ENCODE measurements at regions not wholly inside any gene's neighbourhood (a gene's known extent, or its start where the extent isn't known, plus 50 kb on each side); places are given as distances from the start of the nearest gene placed in this dataset.

DNA sequence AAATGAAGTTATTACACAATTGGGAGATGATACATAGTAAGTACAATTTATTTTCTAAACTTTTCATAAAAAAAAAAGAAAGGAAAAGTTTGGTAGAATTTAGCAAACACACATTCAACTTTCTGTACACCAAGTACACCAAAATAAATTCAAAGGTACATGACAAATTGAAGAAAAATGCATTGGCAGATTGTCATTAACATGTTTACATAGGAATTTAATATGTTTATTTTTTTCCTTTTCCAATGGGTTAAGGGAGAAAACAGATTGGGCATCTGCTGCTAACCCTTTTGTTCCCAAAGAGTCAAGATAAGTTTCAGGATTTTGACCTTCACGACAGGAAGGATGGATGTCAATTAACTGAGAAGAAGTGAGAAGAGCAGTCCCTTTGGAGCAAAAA lies 620.4 kb downstream of the XIRP2 start:
- Mint-ChIP-seq H3K4me3 (no peak overlapping the region), H3K9me3 (no peaks in the 10 kb centered on the region), H3K36me3 (ENCODE audit: insufficient read depth) (no peaks in the 10 kb centered on the region), H3K4me1 (ENCODE audit: low read depth) (no peaks in the 10 kb centered on the region), H3K27me3 (ENCODE audit: low read depth) (no peaks in the 10 kb centered on the region)
- DNase-seq (no peak), ATAC-seq (no peak)

DNA sequence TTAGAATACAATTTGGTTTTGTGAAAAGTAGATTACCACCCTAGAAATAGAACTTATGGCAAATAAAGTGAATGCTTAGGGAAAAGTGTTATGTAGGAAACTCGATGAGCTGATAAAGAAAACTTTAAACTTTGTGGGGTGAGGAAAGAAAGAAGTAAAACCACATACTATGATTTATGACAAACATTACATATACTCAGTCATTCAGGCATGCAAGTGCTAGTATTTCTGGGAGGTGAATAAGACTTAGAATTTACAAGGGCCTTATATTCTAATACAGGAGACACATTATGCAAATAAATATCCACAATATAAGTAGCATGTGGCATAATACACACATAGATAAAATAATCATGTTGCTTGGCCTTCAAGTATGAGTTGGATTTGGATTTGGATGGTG lies 618.1 kb downstream of the XIRP2 start:
- no peaks in the 10 kb centered on the region for H3K4me1 Mint-ChIP-seq (ENCODE audit: low read depth)
- H3K36me3 Mint-ChIP-seq (ENCODE audit: insufficient read depth), result no peaks in the 10 kb centered on the region
- no peaks in the 10 kb centered on the region for H3K27me3 Mint-ChIP-seq (ENCODE audit: low read depth)
- H3K4me3 Mint-ChIP-seq, result no peak overlapping the region
- DNase-seq (no peak), ATAC-seq (no peak)
- no peaks in the 10 kb centered on the region for H3K9me3 Mint-ChIP-seq

GRCh38 chr2:167504695-167505094 lies 616.4 kb downstream of the XIRP2 start:
- Mint-ChIP-seq H3K9me3 (no peaks in the 10 kb centered on the region), H3K4me1 (ENCODE audit: low read depth) (no peaks in the 10 kb centered on the region), H3K36me3 (ENCODE audit: insufficient read depth) (no peaks in the 10 kb centered on the region), H3K27me3 (ENCODE audit: low read depth) (no peaks in the 10 kb centered on the region), H3K4me3 (no peak overlapping the region)
- ATAC-seq, result no peak
- DNase-seq, result no peak

DNA sequence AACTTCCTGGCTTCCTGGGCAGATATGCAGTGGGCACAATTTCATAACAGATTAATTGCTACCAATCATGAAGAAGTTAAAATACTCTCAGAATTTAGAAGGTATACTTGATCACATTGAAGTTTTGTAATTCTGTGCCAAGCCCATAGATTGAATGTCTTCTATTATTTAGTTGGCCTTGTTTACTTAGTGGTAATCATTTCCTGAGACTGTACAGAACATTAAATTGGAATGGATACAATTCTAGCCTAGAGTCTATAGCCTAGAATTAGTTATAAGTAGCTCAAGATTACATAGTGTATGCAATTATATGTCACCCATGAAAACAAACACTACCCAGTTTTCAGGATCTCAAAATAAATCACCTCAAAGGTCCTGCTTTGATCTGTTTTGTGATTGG lies 615.8 kb downstream of the XIRP2 start:
- Mint-ChIP-seq H3K36me3 (ENCODE audit: insufficient read depth) (no peaks in the 10 kb centered on the region), H3K9me3 (no peaks in the 10 kb centered on the region), H3K4me3 (no peak overlapping the region), H3K4me1 (ENCODE audit: low read depth) (no peaks in the 10 kb centered on the region), H3K27me3 (ENCODE audit: low read depth) (no peaks in the 10 kb centered on the region)
- DNase-seq (no peak), ATAC-seq (no peak)

DNA sequence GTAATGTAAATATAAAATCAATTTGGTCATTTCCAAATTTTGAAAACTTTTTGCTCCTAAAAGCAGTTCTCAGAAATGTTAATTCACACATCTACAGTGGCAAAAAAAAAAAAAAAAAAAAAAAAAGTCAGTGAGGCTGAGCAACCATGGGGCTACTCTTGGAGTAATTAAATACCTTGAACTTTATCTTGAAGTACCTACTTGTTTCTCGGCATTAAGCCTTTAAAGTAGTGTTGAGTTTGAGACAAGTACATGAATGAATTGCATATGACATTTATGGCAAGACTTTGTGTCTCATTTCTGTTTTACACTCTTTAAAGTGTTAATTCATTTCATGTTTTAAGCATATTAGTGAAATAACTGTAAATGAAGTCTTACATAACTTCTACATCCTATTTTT lies 613.3 kb downstream of the XIRP2 start:
- H3K9me3 Mint-ChIP-seq, result no peaks in the 10 kb centered on the region
- no peaks in the 10 kb centered on the region for H3K27me3 Mint-ChIP-seq (ENCODE audit: low read depth)
- ATAC-seq (no peak), DNase-seq (no peak)
- no peaks in the 10 kb centered on the region for H3K36me3 Mint-ChIP-seq (ENCODE audit: insufficient read depth)
- H3K4me3 Mint-ChIP-seq, result no peak overlapping the region
- H3K4me1 Mint-ChIP-seq (ENCODE audit: low read depth), result no peaks in the 10 kb centered on the region

GRCh38 chr2:167493862-167494261 lies 605.6 kb downstream of the XIRP2 start:
- DNase-seq, result no peak

DNA sequence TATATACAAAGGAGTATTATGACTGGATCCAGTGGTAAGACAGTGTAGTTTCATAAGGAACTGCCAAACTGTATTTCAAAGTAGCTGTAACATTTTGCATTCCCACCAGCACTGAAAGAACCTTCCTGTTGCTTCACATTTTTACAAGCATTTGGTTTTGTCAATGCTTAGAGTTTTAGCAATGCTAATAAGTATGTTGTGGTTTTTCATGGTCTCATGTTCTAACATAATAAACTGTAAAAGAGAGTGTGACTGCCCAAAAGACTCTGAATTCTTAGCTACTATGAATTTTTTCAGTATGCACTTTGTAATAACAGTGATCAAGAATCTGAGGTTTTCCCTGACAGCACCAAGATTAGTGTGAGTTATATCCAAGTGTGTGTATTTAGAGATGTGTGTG lies 604.2 kb downstream of the XIRP2 start:
- no peaks in the 10 kb centered on the region for H3K27me3 Mint-ChIP-seq (ENCODE audit: low read depth)
- no peaks in the 10 kb centered on the region for H3K4me1 Mint-ChIP-seq (ENCODE audit: low read depth)

More at GRCh38 chr2:167493862-167494261, 605.6 kb downstream of the XIRP2 start:
- Mint-ChIP-seq H3K27me3 (ENCODE audit: low read depth) (no peaks in the 10 kb centered on the region), H3K9me3 (no peaks in the 10 kb centered on the region), H3K36me3 (ENCODE audit: insufficient read depth) (no peaks in the 10 kb centered on the region), H3K4me1 (ENCODE audit: low read depth) (no peaks in the 10 kb centered on the region), H3K4me3 (no peak overlapping the region)
- ATAC-seq, result no peak

GRCh38 chr2:167491788-167492187 lies 603.5 kb downstream of the XIRP2 start:
- H3K36me3 Mint-ChIP-seq (ENCODE audit: insufficient read depth), result no peaks in the 10 kb centered on the region
- H3K4me1 Mint-ChIP-seq (ENCODE audit: low read depth), result no peaks in the 10 kb centered on the region
- ATAC-seq (no peak), DNase-seq (no peak)
- no peaks in the 10 kb centered on the region for H3K27me3 Mint-ChIP-seq (ENCODE audit: low read depth)
- no peaks in the 10 kb centered on the region for H3K9me3 Mint-ChIP-seq
- no peak overlapping the region for H3K4me3 Mint-ChIP-seq

More for the DNA sequence above, 604.2 kb downstream of the XIRP2 start:
- no peaks in the 10 kb centered on the region for H3K9me3 Mint-ChIP-seq
- no peak for ATAC-seq
- no peak overlapping the region for H3K4me3 Mint-ChIP-seq
- no peaks in the 10 kb centered on the region for H3K36me3 Mint-ChIP-seq (ENCODE audit: insufficient read depth)
- DNase-seq, result no peak

DNA sequence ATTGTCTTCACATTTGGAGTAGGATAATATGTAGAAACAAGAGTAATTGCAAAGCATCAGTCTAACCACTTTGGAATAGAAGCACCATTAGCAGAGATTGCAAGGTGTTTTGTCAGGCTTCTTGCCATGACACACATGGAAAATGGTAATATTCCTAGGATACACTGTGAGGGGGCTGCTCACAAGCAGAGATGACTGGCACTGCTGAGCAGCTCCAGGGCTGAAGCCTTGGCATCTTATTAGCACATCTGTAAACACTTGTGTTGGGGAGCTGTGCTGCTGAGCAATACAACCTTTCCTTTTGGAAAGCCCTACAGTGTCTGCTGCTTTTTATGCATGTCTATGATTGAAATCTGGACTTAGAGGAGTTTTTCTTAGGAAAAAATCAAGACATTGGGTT lies 602.2 kb downstream of the XIRP2 start:
- H3K27me3 Mint-ChIP-seq (ENCODE audit: low read depth), result no peaks in the 10 kb centered on the region
- no peak overlapping the region for H3K4me3 Mint-ChIP-seq
- ATAC-seq, result no peak
- no peaks in the 10 kb centered on the region for H3K36me3 Mint-ChIP-seq (ENCODE audit: insufficient read depth)
- H3K9me3 Mint-ChIP-seq, result no peaks in the 10 kb centered on the region
- H3K4me1 Mint-ChIP-seq (ENCODE audit: low read depth), result no peaks in the 10 kb centered on the region
- DNase-seq, result no peak

- Mint-ChIP-seq H3K4me3 (no peak overlapping the region), H3K27me3 (ENCODE audit: low read depth) (no peaks in the 10 kb centered on the region), H3K4me1 (ENCODE audit: low read depth) (no peaks in the 10 kb centered on the region), H3K36me3 (ENCODE audit: insufficient read depth) (no peaks in the 10 kb centered on the region), H3K9me3 (no peaks in the 10 kb centered on the region)
- DNase-seq (no peak), ATAC-seq (no peak)
Observed at GRCh38 chr2:167489325-167489724, 601.0 kb downstream of the XIRP2 start.

DNA sequence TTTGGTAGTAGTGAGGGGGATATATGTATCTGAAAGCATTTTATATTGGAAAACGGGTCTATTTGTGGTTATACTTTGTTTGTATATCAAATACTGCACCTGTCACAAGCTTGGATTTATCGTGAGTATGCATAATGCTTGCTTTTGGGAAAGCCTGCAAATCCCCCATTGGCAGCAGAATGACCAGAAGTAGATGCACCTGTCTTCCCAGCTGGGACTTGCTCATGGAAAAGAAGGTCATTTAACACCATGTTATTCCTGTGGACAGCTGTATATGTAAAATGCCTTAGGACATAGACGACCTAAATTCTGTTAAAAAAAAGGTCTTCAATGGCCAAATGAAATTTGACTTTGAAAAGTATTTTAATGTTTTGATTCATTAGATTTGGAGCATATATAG lies 599.4 kb downstream of the XIRP2 start:
- ATAC-seq, result no peak
- H3K36me3 Mint-ChIP-seq (ENCODE audit: insufficient read depth), result no peaks in the 10 kb centered on the region
- no peaks in the 10 kb centered on the region for H3K9me3 Mint-ChIP-seq
- no peak for DNase-seq
- no peak overlapping the region for H3K4me3 Mint-ChIP-seq
- H3K4me1 Mint-ChIP-seq (ENCODE audit: low read depth), result no peaks in the 10 kb centered on the region
- no peaks in the 10 kb centered on the region for H3K27me3 Mint-ChIP-seq (ENCODE audit: low read depth)

- Mint-ChIP-seq H3K9me3 (no peaks in the 10 kb centered on the region), H3K4me1 (ENCODE audit: low read depth) (no peaks in the 10 kb centered on the region), H3K36me3 (ENCODE audit: insufficient read depth) (no peaks in the 10 kb centered on the region), H3K27me3 (ENCODE audit: low read depth) (no peaks in the 10 kb centered on the region), H3K4me3 (no peak overlapping the region)
- ATAC-seq (no peak), DNase-seq (no peak)
Observed at GRCh38 chr2:167484875-167485274, 596.6 kb downstream of the XIRP2 start.

- no peaks in the 10 kb centered on the region for H3K36me3 Mint-ChIP-seq (ENCODE audit: insufficient read depth)
- H3K9me3 Mint-ChIP-seq, result no peaks in the 10 kb centered on the region
- no peaks in the 10 kb centered on the region for H3K27me3 Mint-ChIP-seq (ENCODE audit: low read depth)
- ATAC-seq, result no peak
- no peaks in the 10 kb centered on the region for H3K4me1 Mint-ChIP-seq (ENCODE audit: low read depth)
- DNase-seq, result no peak
- H3K4me3 Mint-ChIP-seq, result no peak overlapping the region
Observed at GRCh38 chr2:167480986-167481309, 592.7 kb downstream of the XIRP2 start.

DNA sequence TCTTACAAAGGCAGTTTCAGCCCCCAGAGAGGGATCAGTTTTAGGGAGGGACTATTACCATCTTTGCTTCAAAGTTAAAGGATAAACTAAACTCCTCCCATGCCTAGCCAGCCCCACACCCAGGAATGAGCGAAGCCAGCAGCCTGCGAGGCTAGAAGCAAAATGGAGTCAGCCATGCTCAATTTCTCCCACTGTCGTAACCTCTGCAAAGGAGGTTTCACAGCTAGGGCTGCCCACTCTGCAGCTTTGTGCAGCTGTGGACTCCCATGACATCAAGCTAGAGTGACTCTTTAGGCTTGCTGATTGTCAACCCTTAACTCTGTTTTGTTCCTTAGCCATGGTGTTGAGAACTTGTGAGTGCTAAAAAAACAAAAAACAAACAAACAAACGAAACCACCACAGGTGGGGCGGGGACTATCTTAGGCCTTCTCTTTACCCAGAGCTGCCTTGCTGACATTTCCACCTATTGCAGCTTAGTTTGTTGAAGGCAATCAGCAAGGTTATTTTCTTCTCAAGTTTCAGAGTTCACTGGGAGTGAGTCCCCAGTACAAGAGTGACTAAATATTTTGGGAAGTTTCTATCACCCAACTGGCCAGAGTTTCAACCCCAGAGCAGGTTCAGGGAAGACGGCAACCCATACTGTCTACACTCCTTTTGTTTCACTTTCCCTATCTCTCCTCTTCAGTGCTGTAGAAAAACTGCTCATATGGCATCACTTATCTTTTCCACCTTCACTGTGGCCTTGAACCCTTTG lies 592.1 kb downstream of the XIRP2 start:
- Mint-ChIP-seq H3K9me3 (no peaks in the 10 kb centered on the region), H3K4me1 (ENCODE audit: low read depth) (no peaks in the 10 kb centered on the region), H3K4me3 (no peak overlapping the region), H3K27me3 (ENCODE audit: low read depth) (no peaks in the 10 kb centered on the region), H3K36me3 (ENCODE audit: insufficient read depth) (no peaks in the 10 kb centered on the region)
- ATAC-seq, result no peak
- no peak for DNase-seq

DNA sequence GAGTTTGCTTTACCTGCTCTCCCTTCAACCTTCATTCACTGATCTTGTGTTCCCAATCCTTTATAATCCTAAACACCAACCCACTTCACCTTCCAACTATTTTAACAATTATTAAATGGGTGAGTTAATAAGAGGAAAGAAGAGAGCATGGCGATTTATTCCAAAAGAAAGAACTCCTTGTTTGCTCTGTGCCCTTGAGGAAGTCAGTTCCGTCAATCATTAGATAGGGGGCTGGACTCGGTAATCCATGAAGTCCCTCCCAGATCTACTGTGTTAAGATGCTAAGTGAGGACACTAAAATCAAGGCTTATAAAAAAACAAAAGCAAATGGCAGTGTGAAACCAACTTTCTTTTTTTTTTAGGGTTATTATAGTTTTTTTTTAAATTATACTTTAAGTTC lies 589.9 kb downstream of the XIRP2 start:
- H3K36me3 Mint-ChIP-seq (ENCODE audit: insufficient read depth), result no peaks in the 10 kb centered on the region
- no peak for ATAC-seq
- H3K4me3 Mint-ChIP-seq, result no peak overlapping the region

DNA sequence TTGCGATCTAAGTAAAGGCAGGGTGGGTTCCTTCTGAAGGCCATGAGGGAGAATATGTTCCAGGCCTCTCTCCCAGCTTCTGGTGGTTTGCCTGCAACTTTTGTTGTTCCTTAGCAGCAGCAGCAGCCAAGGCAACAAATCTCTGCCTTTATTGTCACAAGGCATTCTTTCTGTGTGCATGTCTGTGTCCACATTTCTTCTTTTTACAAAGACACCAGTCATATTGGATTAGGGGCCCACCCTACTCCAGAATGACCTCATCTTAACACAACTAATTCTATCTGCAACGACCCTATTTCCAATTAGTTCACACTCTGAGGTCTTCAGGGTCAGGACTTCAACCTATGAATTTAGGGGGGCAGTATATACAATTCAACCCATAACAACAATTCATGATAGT lies 587.5 kb downstream of the XIRP2 start:
- DNase-seq (no peak), ATAC-seq (no peak)
- Mint-ChIP-seq H3K9me3 (no peaks in the 10 kb centered on the region), H3K4me3 (no peak overlapping the region), H3K4me1 (ENCODE audit: low read depth) (no peaks in the 10 kb centered on the region), H3K27me3 (ENCODE audit: low read depth) (no peaks in the 10 kb centered on the region), H3K36me3 (ENCODE audit: insufficient read depth) (no peaks in the 10 kb centered on the region)

More for the DNA sequence above, 589.9 kb downstream of the XIRP2 start:
- Mint-ChIP-seq H3K27me3 (ENCODE audit: low read depth) (no peaks in the 10 kb centered on the region), H3K4me1 (ENCODE audit: low read depth) (no peaks in the 10 kb centered on the region), H3K9me3 (no peaks in the 10 kb centered on the region)
- DNase-seq, result no peak
